OCI-LY7 (cell line): ENCODE measurements at regions not wholly inside any gene's neighbourhood (a gene's known extent, or its start where the extent isn't known, plus 50 kb on each side); places are given as distances from the start of the nearest gene placed in this dataset.

Source experiments
- BruUV-seq: library from RNA; stranded (reverse); fragments of 400-500 nt; replicated peaks from 2 replicates; lab custom pipeline; 2021; lab: Mats Ljungman, UMichigan
- CTCF ChIA-PET: fragments of 300-600 bp; sonication (Branson Sonifier 250); formaldehyde crosslinking; loops from one replicate; lab custom pipeline; 2022; ENCODE audit warnings: antibody characterized with exemption; ENCODE audit not compliant: unreplicated experiment; lab: Charles Lee
- POLR2A ChIA-PET: fragments of 300-600 bp; sonication (Branson Sonifier 250); formaldehyde crosslinking; loops from one replicate; lab custom pipeline; 2022; ENCODE audit warnings: antibody characterized with exemption; lab: Charles Lee
- DNase-seq: peaks from one replicate; pipeline ENCODE4 v3.0.0-alpha.2; 2015; ENCODE audit warnings: low spot score
- H2AFZ ChIP-seq: fragments of 200-600 bp; sonication (generic), shearing (Covaris generic); 2 replicates; pipeline ENCODE4 v1.6.1; 2014; ENCODE audit warnings: mild to moderate bottlenecking, antibody characterized with exemption, low read length, moderate library complexity
- H3K27ac ChIP-seq: fragments of 200-600 bp; sonication (generic); 2 replicates; pipeline ENCODE4 v1.5.1; 2014; ENCODE audit warnings: mixed run types, low read depth, mild to moderate bottlenecking, moderate library complexity, low read length, inconsistent platforms; ENCODE audit not compliant: poor library complexity, severe bottlenecking
- H3K36me3 ChIP-seq: fragments of 200-600 bp; sonication (generic); 2 replicates; pipeline ENCODE4 v1.6.1; 2014; ENCODE audit warnings: mild to moderate bottlenecking, antibody characterized with exemption, low read length, moderate library complexity, mixed read lengths; ENCODE audit not compliant: insufficient read depth
- H3K4me1 ChIP-seq: fragments of 200-600 bp; sonication (generic); 2 replicates; pipeline ENCODE4 v1.5.1; 2014; ENCODE audit warnings: mild to moderate bottlenecking, low read length; ENCODE audit not compliant: insufficient read depth, poor library complexity, severe bottlenecking
- H3K4me2 ChIP-seq: fragments of 200-600 bp; sonication (generic); 2 replicates; pipeline ENCODE4 v1.6.1; 2014; ENCODE audit warnings: mild to moderate bottlenecking, low read length
- H3K4me3 ChIP-seq: fragments of 200-600 bp; sonication (generic); 2 replicates; pipeline ENCODE4 v1.5.1; 2014; ENCODE audit warnings: mild to moderate bottlenecking, low read depth, low read length; ENCODE audit not compliant: poor library complexity, severe bottlenecking
- H3K79me2 ChIP-seq: fragments of 200-600 bp; sonication (generic); 2 replicates; pipeline ENCODE4 v1.6.1; 2016; ENCODE audit warnings: low read depth, mild to moderate bottlenecking, low read length, moderate library complexity, mixed read lengths; ENCODE audit not compliant: insufficient read depth
- H3K9me2 ChIP-seq: fragments of 200-600 bp; sonication (generic); 2 replicates; pipeline ENCODE4 v1.6.1; 2016; ENCODE audit warnings: mild to moderate bottlenecking, low read length, mixed read lengths; ENCODE audit not compliant: insufficient read depth
- H3K9me3 ChIP-seq: fragments of 200-600 bp; sonication (generic); 2 replicates; pipeline ENCODE4 v1.6.1; 2014; ENCODE audit warnings: mild to moderate bottlenecking, mixed run types, low read length, mixed read lengths
- H4K20me1 ChIP-seq: fragments of 200-600 bp; sonication (generic); 2 replicates; pipeline ENCODE4 v1.6.1; 2014; ENCODE audit warnings: mild to moderate bottlenecking, antibody characterized with exemption, low read length, moderate library complexity, mixed read lengths; ENCODE audit not compliant: insufficient read depth
- EZH2phosphoT487 ChIP-seq: fragments of 200-600 bp; sonication (generic); IDR thresholded peaks from 2 replicates; pipeline ENCODE4 v1.6.1; 2018; ENCODE audit warnings: low read depth, borderline replicate concordance, mild to moderate bottlenecking, mixed run types, antibody characterized with exemption, low read length, moderate library complexity, mixed read lengths
- intact Hi-C: fragments of 100-400 bp; cut with micrococcal nuclease; formaldehyde crosslinking; loops from one replicate; pipeline ENCODE4 v1.10.0; 2022; ENCODE audit not compliant: unreplicated experiment
- TF ChIP-seq, protein P1 (sequence below): fragments of 200-600 bp; sonication (generic); conservative IDR thresholded peaks from 2 replicates; pipeline ENCODE4 v1.5.1; 2014; ENCODE audit warnings: mild to moderate bottlenecking, antibody characterized with exemption, low read length, moderate library complexity, mixed read lengths

DNA sequence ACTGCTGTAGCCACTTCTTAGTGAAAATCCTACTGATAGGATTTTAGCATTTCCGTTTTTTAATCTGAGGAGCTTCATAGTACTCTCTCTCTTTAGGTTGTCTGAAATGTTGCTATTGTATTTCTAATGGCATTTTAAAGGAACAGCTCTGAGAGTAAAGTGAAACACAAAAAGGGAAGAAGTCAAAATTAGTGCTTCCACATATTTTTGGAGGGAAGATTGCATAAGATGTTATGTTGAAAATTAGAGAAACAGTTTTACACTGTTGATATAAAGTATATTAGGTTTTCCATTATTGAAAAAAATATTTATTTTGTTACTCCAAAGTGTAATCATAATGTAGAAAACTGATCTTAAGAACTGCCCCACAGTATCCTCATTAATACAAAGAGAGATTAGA, 525.1 kb downstream of the TAF11L14 start:
- H2AFZ ChIP-seq: no peak overlapping the region
- BruUV-seq: no TSS peak
- H3K27ac ChIP-seq: no peak overlapping the region
- no peaks in the 10 kb centered on the region for H3K9me2 ChIP-seq
- CTCF ChIA-PET: no interaction called here
- intact Hi-C loops: no loop called here
- no peak for DNase-seq
- no peak overlapping the region for H3K4me3 ChIP-seq
- H3K9me3 ChIP-seq: no peaks in the 10 kb centered on the region
- POLR2A ChIA-PET: no interaction called here
- no peak overlapping the region for H3K4me2 ChIP-seq
- TF ChIP-seq, protein P1, sequence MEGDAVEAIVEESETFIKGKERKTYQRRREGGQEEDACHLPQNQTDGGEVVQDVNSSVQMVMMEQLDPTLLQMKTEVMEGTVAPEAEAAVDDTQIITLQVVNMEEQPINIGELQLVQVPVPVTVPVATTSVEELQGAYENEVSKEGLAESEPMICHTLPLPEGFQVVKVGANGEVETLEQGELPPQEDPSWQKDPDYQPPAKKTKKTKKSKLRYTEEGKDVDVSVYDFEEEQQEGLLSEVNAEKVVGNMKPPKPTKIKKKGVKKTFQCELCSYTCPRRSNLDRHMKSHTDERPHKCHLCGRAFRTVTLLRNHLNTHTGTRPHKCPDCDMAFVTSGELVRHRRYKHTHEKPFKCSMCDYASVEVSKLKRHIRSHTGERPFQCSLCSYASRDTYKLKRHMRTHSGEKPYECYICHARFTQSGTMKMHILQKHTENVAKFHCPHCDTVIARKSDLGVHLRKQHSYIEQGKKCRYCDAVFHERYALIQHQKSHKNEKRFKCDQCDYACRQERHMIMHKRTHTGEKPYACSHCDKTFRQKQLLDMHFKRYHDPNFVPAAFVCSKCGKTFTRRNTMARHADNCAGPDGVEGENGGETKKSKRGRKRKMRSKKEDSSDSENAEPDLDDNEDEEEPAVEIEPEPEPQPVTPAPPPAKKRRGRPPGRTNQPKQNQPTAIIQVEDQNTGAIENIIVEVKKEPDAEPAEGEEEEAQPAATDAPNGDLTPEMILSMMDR: no peak
- TF ChIP-seq EZH2phosphoT487: no peak
- no peaks in the 10 kb centered on the region for H3K79me2 ChIP-seq
- H3K4me1 ChIP-seq: no peaks in the 10 kb centered on the region
- H3K36me3 ChIP-seq: no peaks in the 10 kb centered on the region
- H4K20me1 ChIP-seq: no peaks in the 10 kb centered on the region

DNA sequence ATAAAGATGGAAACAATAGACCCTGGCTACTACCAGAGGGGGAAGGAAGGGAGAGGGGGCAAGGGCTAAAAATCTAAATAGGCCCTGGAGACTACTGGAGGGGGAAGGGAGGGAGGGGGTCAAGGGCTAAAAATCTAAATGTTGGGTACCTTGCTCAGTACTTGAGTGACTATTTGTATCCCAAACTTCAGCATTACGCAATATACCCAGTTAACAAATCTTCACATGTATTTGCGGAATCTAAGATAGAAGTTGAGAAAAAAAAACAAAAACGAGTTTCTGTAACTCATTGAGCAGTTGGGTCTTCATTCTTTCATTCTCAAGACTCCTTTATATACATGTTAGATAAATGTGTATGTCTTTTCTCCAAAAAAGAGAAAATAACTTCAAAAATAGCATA, 537.4 kb downstream of the TAF11L14 start:
- DNase-seq: no peak
- Histone ChIP-seq H3K79me2 (no peaks in the 10 kb centered on the region), H2AFZ (no peak overlapping the region), H3K9me2 (no peaks in the 10 kb centered on the region), H3K4me2 (no peak overlapping the region), H3K9me3 (no peaks in the 10 kb centered on the region), H4K20me1 (no peaks in the 10 kb centered on the region), H3K36me3 (no peaks in the 10 kb centered on the region), H3K4me1 (no peaks in the 10 kb centered on the region), H3K4me3 (no peak overlapping the region), H3K27ac (no peak overlapping the region)
- POLR2A ChIA-PET: interaction anchor here (0.6 to 1.3 kb wide), 2 partner anchors 19 to 182 kb away, joined by 4 read pairs; no protein-coding TSS in a partner anchor
- TF ChIP-seq EZH2phosphoT487: no peak
- TF ChIP-seq, protein P1: no peak
- CTCF ChIA-PET: no interaction called here
- intact Hi-C loops: no loop called here
- no TSS peak for BruUV-seq

GRCh38 chr5:18179579-18179978, 545.3 kb downstream of the TAF11L14 start:
- ChIA-PET CTCF (no interaction called here), POLR2A (interaction anchor here (0.6 to 1.0 kb wide), 2 partner anchors 9 to 141 kb away, joined by 6 read pairs; no protein-coding TSS in a partner anchor)
- H3K9me3 ChIP-seq: no peaks in the 10 kb centered on the region
- H3K27ac ChIP-seq: no peak overlapping the region
- no peaks in the 10 kb centered on the region for H3K4me1 ChIP-seq
- no peak for TF ChIP-seq EZH2phosphoT487
- TF ChIP-seq, protein P1: no peak
- DNase-seq: no peak
- no peak overlapping the region for H3K4me3 ChIP-seq
- no peak overlapping the region for H3K4me2 ChIP-seq
- H2AFZ ChIP-seq: no peak overlapping the region
- no peaks in the 10 kb centered on the region for H3K36me3 ChIP-seq
- intact Hi-C loops: no loop called here
- H3K79me2 ChIP-seq: no peaks in the 10 kb centered on the region
- no peaks in the 10 kb centered on the region for H4K20me1 ChIP-seq
- H3K9me2 ChIP-seq: no peaks in the 10 kb centered on the region
- no TSS peak for BruUV-seq
